Small intestine (tissue), 7 donors: ENCODE measurements at regions not wholly inside any gene's neighbourhood (a gene's known extent, or its start where the extent isn't known, plus 50 kb on each side); places are given as distances from the start of the nearest gene placed in this dataset.
A peak's percentile ranks its signal among the peaks of the same experiment; 100 is the strongest.

Source experiments
- DNase-seq, 2 donors: peaks; one replicate each; pipeline versions ENCODE4 v3.0.0 to v3.0.0-alpha.2; 2013
- FAIRE-seq: peaks from 2 replicates; lab custom pipeline; 2012; peaks lifted over from hg19 to GRCh38; lab: Jason Lieb, UNC
- H3K27ac ChIP-seq, 3 donors: one replicate each; pipeline ENCODE4 v1.5.1; 2013; ENCODE audit warnings: low read length in 2 of 3, mild to moderate bottlenecking in 2 of 3, control low read depth in 1 of 3, inconsistent platforms in 1 of 3, low read depth in 1 of 3, moderate library complexity in 1 of 3
- H3K27me3 ChIP-seq, 3 donors: one replicate each; pipeline ENCODE4 v1.6.1; 2013; ENCODE audit warnings: low read length in 3 of 3, inconsistent platforms in 1 of 3; ENCODE audit not compliant: control insufficient read depth in 3 of 3, insufficient read depth in 3 of 3
- H3K36me3 ChIP-seq, 3 donors: one replicate each; pipeline ENCODE4 v1.6.1; 2013; ENCODE audit warnings: low read length in 3 of 3, inconsistent platforms in 1 of 3, low read depth in 1 of 3, mild to moderate bottlenecking in 1 of 3, moderate library complexity in 1 of 3; ENCODE audit not compliant: control insufficient read depth in 3 of 3, insufficient read depth in 2 of 3
- H3K4me1 ChIP-seq, 3 donors: one replicate each; pipeline ENCODE4 v1.6.1; 2013; ENCODE audit warnings: low read length in 2 of 3, inconsistent platforms in 1 of 3, low read depth in 1 of 3, mild to moderate bottlenecking in 1 of 3, moderate library complexity in 1 of 3; ENCODE audit not compliant: control insufficient read depth in 3 of 3, insufficient read depth in 2 of 3
- H3K4me3 ChIP-seq, 3 donors: one replicate each; pipeline ENCODE4 v1.5.1; 2013; ENCODE audit warnings: low read length in 3 of 3, control low read depth in 1 of 3, inconsistent platforms in 1 of 3, low read depth in 1 of 3, mild to moderate bottlenecking in 1 of 3, moderate library complexity in 1 of 3
- H3K9me3 ChIP-seq, 2 donors: one replicate each; pipeline ENCODE4 v1.6.1; 2013; ENCODE audit warnings: low read depth in 1 of 2, low read length in 1 of 2; ENCODE audit not compliant: control insufficient read depth in 2 of 2, insufficient read depth in 1 of 2
- WGBS, 3 donors: extraction: QIAGEN DNeasy Blood & Tissue Kit; methylation state at CpG; one replicate each; pipeline ENCODE4 v1.1.7; 2013; 5-methylcytosine and 5-hydroxymethylcytosine counted together
- donor health status: healthy with polysubstance abuse.
- donor health status: control.
- donor health status: control.
- donor health status: Bipolar disorder and iron deficiency.
- donor health status: healthy.

DNA sequence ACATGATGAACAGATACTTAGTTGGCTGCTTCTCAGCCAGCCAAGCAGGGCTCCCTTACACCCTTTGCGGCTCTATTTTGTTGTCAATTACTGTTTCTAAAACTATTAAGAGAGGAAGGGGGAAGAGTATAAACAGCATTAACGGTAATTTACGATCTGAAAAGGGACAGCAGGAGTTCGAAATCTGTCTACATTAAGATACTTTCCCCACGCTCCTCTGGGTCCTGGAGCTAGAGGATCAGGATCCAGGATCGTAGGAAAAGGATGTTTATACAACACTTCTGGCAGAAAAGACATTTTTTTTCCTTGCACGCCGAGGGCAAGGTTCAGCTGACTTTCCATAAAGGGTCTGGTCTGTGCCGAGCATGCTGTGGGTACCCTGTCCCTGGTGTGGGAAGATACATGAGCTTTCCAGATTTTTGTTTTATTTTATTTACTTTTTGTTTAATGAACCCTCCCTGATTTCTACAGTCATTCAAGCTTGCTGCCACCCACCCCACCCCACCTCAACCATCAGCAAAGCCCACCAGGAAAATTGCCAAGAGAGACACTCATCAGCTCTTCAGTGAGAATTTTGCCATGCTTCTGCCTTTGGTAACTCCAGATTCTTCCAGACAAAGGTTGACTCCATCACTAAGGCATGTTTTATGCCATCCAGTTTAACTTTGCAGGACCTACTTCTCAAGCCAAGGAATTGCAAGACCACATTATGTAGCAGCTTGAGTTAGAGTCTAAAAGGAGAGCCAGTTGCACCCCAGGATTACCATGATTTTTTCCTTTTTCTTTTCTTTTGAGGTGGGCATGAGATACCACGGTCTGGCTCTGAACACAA lies 188.1 kb downstream of the QDPR start:
- Histone ChIP-seq H3K36me3 (no peaks in the 10 kb centered on the region), H3K27ac (no peak overlapping the region), H3K4me1 (peaks cover 0 to 4% (median 0%) of the 10 kb centered on the region in 3 donors), H3K4me3 (no peak overlapping the region), H3K9me3 (no peaks in the 10 kb centered on the region), H3K27me3 (no peaks in the 10 kb centered on the region)
- DNase-seq: peak in 1 of 2 donors; percentile 6
- FAIRE-seq: no peak
- WGBS, 3 donors: 44 to 46% (median 45%) methylated on average over 10 of the region's 10 CpGs

DNA sequence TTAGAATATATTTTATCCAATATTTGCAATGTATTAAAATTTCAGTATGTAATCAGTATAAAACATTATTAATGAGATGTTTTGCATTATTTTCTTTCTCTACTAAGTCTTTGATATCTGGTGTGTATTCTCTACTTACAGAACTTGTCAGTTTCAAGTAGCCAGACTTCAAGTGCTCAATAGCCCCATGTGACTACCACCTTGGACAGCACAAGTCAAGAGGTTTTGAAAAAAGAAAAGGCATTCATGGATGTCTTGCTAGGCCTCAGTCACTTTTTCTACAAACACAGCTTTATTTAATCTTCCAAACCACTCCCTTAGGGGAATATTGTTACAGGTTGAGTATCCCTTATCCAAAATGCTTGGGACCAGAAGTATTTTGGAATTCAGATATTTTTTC lies 189.4 kb downstream of the QDPR start:
- DNase-seq (no peak), FAIRE-seq (no peak)
- Histone ChIP-seq H3K36me3 (no peaks in the 10 kb centered on the region), H3K4me3 (no peak overlapping the region), H3K27ac (no peak overlapping the region), H3K9me3 (no peaks in the 10 kb centered on the region), H3K27me3 (no peaks in the 10 kb centered on the region), H3K4me1 (peaks cover 0 to 4% (median 0%) of the 10 kb centered on the region in 3 donors)

DNA sequence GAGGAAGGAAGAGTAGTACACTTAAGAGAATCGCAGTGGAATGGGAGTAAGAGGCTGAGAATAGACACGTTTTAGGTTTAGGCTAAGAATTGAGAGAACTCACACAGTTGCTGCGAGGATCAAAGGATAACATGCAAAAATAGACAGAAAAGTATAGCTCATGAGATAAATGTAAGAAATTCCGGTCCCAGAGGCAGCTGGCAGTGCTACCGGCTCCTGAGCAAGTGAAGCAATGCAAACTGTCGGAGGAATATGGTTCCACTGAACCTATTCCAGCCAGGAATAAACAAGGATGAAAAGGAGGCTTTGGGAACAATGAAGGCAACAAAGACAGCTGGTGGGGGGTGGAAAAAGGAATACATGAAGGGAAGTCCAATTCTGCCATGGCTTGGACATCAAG lies 191.8 kb downstream of the QDPR start:
- DNase-seq: no peak
- FAIRE-seq: no peak
- Histone ChIP-seq H3K4me1 (peaks cover 0 to 4% (median 0%) of the 10 kb centered on the region in 3 donors), H3K9me3 (no peaks in the 10 kb centered on the region), H3K36me3 (no peaks in the 10 kb centered on the region), H3K27me3 (no peaks in the 10 kb centered on the region), H3K4me3 (no peak overlapping the region), H3K27ac (no peak overlapping the region)
- WGBS, 3 donors: 82 to 85% (median 84%) methylated on average over 6 of the region's 6 CpGs

DNA sequence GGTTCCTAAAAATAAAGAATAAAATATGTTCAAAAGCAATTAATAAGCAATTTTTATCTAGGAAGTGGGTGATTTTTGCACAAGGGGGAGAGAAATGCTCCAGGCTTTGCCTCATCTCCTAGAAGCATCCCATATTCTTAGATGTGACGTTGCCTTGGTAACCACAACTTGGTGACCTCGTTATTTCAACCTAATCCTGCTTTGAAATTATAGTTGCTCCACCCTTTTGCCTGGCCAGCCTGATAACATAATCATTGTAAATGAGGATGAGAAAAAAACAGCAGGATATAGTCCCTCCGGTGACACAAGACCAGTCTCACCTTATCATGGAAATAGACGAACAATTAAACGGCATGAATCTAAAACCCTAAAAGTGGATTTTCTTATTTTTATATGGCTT lies 194.4 kb downstream of the QDPR start:
- H3K27me3 ChIP-seq: no peaks in the 10 kb centered on the region
- 44 to 59% (median 57%) methylated on average over 5 of the region's 5 CpGs for WGBS, 3 donors
- no peak for FAIRE-seq
- no peak overlapping the region for H3K27ac ChIP-seq
- no peak overlapping the region for H3K4me3 ChIP-seq
- H3K4me1 ChIP-seq: no peaks in the 10 kb centered on the region
- H3K9me3 ChIP-seq: no peaks in the 10 kb centered on the region
- DNase-seq: no peak
- H3K36me3 ChIP-seq: no peaks in the 10 kb centered on the region

DNA sequence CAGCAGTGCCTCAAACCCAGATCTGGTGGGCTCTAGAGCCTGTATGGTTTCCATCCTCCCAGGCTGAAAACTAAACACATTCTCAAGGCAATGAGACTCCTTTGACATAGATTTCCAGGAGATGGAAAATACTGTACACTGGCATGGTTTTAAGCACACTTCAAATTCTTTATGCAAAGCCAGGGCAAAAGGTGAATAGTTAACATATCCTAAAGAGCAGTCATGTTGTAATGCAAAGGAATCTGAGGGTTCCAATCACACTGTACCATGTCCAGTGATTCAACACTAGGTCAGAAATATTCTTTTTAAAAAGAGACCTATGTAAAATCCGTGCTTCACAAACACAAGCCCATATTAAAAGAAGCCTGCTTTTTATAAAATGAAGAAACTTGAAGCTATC lies 195.3 kb downstream of the QDPR start:
- no peak for FAIRE-seq
- WGBS, 3 donors: 78 to 82% (median 80%) methylated on average over 1 of the region's 1 CpG

DNA sequence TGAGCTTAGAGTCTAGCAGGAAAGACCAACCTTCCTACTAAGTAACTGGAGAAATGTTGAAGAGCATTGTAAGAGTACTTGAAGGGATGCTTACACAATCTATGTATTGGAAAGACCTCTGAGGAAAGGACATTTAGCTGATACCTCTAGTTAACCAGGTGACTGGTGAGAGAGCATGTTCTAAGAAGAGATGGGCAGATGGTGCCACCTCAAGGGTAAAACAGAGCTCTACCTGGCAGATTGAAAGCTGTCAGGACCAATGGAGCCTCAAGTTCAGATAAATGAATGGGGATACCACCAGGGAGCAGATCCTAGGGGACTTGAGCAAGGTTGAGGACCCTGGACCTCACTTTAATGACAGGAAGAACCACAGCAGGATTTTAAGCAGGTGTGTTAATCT lies 196.4 kb downstream of the QDPR start:
- Histone ChIP-seq H3K4me1 (no peaks in the 10 kb centered on the region), H3K27ac (no peak overlapping the region), H3K4me3 (no peak overlapping the region), H3K9me3 (no peaks in the 10 kb centered on the region), H3K27me3 (no peaks in the 10 kb centered on the region), H3K36me3 (no peaks in the 10 kb centered on the region)
- no peak for FAIRE-seq
- no peak for DNase-seq

More for the DNA sequence above, 195.3 kb downstream of the QDPR start:
- H3K27me3 ChIP-seq: no peaks in the 10 kb centered on the region
- no peak overlapping the region for H3K4me3 ChIP-seq
- DNase-seq: no peak
- H3K4me1 ChIP-seq: no peaks in the 10 kb centered on the region
- no peak overlapping the region for H3K27ac ChIP-seq
- H3K9me3 ChIP-seq: no peaks in the 10 kb centered on the region
- H3K36me3 ChIP-seq: no peaks in the 10 kb centered on the region

DNA sequence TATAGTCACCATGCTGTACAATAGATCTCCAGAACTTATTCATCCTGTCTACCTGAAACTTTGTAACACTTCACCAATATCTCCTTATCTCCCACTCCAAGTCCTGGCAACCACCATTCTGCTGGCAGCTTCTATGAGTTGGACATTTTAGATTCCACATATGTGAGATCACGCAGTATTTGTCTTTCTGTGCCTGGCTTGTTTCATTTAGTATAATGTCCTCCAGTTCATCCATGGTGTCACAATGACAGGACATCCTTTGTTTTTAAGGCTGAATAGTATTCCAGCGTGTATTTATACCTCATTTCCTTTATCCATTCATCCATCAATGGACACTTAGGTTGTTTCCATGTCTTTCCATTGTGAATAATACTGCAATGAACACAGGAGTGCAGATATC lies 198.7 kb downstream of the QDPR start:
- Histone ChIP-seq H3K27me3 (no peaks in the 10 kb centered on the region), H3K27ac (no peak overlapping the region), H3K4me1 (no peaks in the 10 kb centered on the region), H3K4me3 (no peak overlapping the region), H3K36me3 (no peaks in the 10 kb centered on the region), H3K9me3 (no peaks in the 10 kb centered on the region)
- 70 to 87% (median 71%) methylated on average over 2 of the region's 2 CpGs for WGBS, 3 donors
- no peak for FAIRE-seq
- DNase-seq: no peak

DNA sequence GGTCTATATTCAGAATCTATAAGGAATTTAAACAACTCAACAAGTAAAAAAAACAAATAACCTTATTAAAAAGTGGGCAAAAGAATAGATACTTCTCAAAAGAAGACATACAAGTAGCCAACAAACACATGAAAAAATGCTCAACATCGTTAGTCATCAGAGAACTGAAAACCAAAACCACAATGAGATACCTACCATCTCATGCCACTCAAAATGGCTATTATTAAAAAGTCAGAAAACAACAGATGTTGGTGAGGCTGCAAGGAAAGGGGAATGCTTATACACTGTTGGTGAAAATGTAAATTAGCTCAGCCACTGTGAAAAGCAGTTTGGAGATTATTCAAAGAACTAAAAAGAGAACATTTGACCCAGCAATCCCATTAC lies 201.6 kb downstream of the QDPR start:
- no peaks in the 10 kb centered on the region for H3K27me3 ChIP-seq
- H3K4me1 ChIP-seq: no peaks in the 10 kb centered on the region
- FAIRE-seq (no peak), DNase-seq (no peak)
- no peaks in the 10 kb centered on the region for H3K36me3 ChIP-seq
- no peak overlapping the region for H3K4me3 ChIP-seq
- no peak overlapping the region for H3K27ac ChIP-seq
- WGBS, 3 donors: 59 to 73% (median 61%) methylated on average over 1 of the region's 1 CpG
- no peaks in the 10 kb centered on the region for H3K9me3 ChIP-seq
